Activated CD4-positive, alpha-beta T cell treated with anti-CD3 and anti-CD28 coated beads, Interleukin-10, Interleukin-2, amounts not matched to agents 100 ng/mL and 50 ng/mL, durations not matched to agents 16 hours and 8 hours (primary cell): ENCODE measurements at regions not wholly inside any gene's neighbourhood (a gene's known extent, or its start where the extent isn't known, plus 50 kb on each side); places are given as distances from the start of the nearest gene placed in this dataset.

Source experiments
- DNase-seq: peaks from one replicate; pipeline ENCODE4 v3.0.0-alpha.2; 2020

GRCh38 chr12:130104571-130105106 is 57.6 kb upstream of the FZD10 start:
- no peak for DNase-seq

GRCh38 chr12:130109062-130109945 is 53.0 kb upstream of the FZD10 start:
- DNase-seq, result no peak

GRCh38 chr12:130110914-130111313 is 51.4 kb upstream of the FZD10 start:
- DNase-seq, result no peak

GRCh38 chr12:130111965-130112496 is 50.2 kb upstream of the FZD10 start:
- DNase-seq, result no peak
